ENCODE measurements at regions not wholly inside any gene's neighbourhood (a gene's known extent, or its start where the extent isn't known, plus 50 kb on each side); places are given as distances from the start of the nearest gene placed in this dataset.

GRCh38 chr6:120526576-120526975 is 807.7 kb downstream of the TBC1D32 start:
- H3K36me3 Mint-ChIP-seq (ENCODE audit: low read depth, unreplicated experiment): no peaks in the 10 kb centered on the region
- H3K4me1 Mint-ChIP-seq (ENCODE audit: unreplicated experiment): no peaks in the 10 kb centered on the region
- no peak for DNase-seq (ENCODE audit: low spot score)
- no peak overlapping the region for H3K27ac Mint-ChIP-seq (ENCODE audit: unreplicated experiment)
- H3K27me3 Mint-ChIP-seq (ENCODE audit: unreplicated experiment): peaks cover 5% of the 10 kb centered on the region
- H3K4me3 Mint-ChIP-seq (ENCODE audit: unreplicated experiment): no peak overlapping the region
- no peaks in the 10 kb centered on the region for H3K9me3 Mint-ChIP-seq (ENCODE audit: unreplicated experiment)
- TF ChIP-seq, protein P1, sequence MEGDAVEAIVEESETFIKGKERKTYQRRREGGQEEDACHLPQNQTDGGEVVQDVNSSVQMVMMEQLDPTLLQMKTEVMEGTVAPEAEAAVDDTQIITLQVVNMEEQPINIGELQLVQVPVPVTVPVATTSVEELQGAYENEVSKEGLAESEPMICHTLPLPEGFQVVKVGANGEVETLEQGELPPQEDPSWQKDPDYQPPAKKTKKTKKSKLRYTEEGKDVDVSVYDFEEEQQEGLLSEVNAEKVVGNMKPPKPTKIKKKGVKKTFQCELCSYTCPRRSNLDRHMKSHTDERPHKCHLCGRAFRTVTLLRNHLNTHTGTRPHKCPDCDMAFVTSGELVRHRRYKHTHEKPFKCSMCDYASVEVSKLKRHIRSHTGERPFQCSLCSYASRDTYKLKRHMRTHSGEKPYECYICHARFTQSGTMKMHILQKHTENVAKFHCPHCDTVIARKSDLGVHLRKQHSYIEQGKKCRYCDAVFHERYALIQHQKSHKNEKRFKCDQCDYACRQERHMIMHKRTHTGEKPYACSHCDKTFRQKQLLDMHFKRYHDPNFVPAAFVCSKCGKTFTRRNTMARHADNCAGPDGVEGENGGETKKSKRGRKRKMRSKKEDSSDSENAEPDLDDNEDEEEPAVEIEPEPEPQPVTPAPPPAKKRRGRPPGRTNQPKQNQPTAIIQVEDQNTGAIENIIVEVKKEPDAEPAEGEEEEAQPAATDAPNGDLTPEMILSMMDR (IDR thresholded peaks at IDR 0.05; ENCODE audit: unreplicated experiment): no peak

DNA sequence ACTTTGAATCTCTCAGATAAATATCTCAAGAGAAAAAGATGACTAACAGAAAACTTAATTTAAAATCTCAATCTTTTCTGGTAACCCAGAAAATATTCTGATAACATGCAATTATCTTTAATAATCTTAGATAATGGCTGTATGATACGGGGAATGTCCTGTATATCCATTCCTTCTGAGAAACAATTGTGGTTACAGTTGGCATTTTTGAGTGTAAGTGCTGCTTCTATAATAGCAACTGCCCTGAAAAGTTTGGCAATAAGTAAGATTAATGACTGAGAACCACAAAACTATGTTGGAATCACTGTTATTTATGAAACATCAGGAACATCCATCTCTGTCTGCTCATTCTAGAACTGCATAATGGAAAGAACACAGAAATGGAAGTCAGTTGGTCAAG is 819.7 kb downstream of the TBC1D32 start:
- no peak for DNase-seq (ENCODE audit: low spot score)
- Mint-ChIP-seq H3K36me3 (ENCODE audit: low read depth, unreplicated experiment) (no peaks in the 10 kb centered on the region), H3K9me3 (ENCODE audit: unreplicated experiment) (no peaks in the 10 kb centered on the region), H3K4me1 (ENCODE audit: unreplicated experiment) (no peaks in the 10 kb centered on the region), H3K4me3 (ENCODE audit: unreplicated experiment) (no peak overlapping the region), H3K27me3 (ENCODE audit: unreplicated experiment) (peaks cover 1% of the 10 kb centered on the region), H3K27ac (ENCODE audit: unreplicated experiment) (no peak overlapping the region)
- TF ChIP-seq, protein P1 (IDR thresholded peaks at IDR 0.05; ENCODE audit: unreplicated experiment): no peak

- TF ChIP-seq, protein P1 (IDR thresholded peaks at IDR 0.05; ENCODE audit: unreplicated experiment): no peak
- H3K27me3 Mint-ChIP-seq (ENCODE audit: unreplicated experiment): peaks cover 1% of the 10 kb centered on the region
- no peak overlapping the region for H3K4me3 Mint-ChIP-seq (ENCODE audit: unreplicated experiment)
- H3K4me1 Mint-ChIP-seq (ENCODE audit: unreplicated experiment): no peaks in the 10 kb centered on the region
- no peak overlapping the region for H3K27ac Mint-ChIP-seq (ENCODE audit: unreplicated experiment)
- no peaks in the 10 kb centered on the region for H3K9me3 Mint-ChIP-seq (ENCODE audit: unreplicated experiment)
- no peak for DNase-seq (ENCODE audit: low spot score)
- H3K36me3 Mint-ChIP-seq (ENCODE audit: low read depth, unreplicated experiment): no peaks in the 10 kb centered on the region
Measured at GRCh38 chr6:120511712-120512111, 822.6 kb downstream of the TBC1D32 start.

GRCh38 chr6:120498711-120499110 is 835.6 kb downstream of the TBC1D32 start:
- no peaks in the 10 kb centered on the region for H3K9me3 Mint-ChIP-seq (ENCODE audit: unreplicated experiment)
- no peak overlapping the region for H3K27ac Mint-ChIP-seq (ENCODE audit: unreplicated experiment)
- no peak overlapping the region for H3K4me3 Mint-ChIP-seq (ENCODE audit: unreplicated experiment)
- H3K36me3 Mint-ChIP-seq (ENCODE audit: low read depth, unreplicated experiment): no peaks in the 10 kb centered on the region
- H3K4me1 Mint-ChIP-seq (ENCODE audit: unreplicated experiment): no peaks in the 10 kb centered on the region
- H3K27me3 Mint-ChIP-seq (ENCODE audit: unreplicated experiment): no peaks in the 10 kb centered on the region
- TF ChIP-seq, protein P1 (IDR thresholded peaks at IDR 0.05; ENCODE audit: unreplicated experiment): no peak
- no peak for DNase-seq (ENCODE audit: low spot score)

- no peak for DNase-seq (ENCODE audit: low spot score)
- H3K4me1 Mint-ChIP-seq (ENCODE audit: unreplicated experiment): no peaks in the 10 kb centered on the region
- H3K9me3 Mint-ChIP-seq (ENCODE audit: unreplicated experiment): no peaks in the 10 kb centered on the region
- TF ChIP-seq, protein P1 (IDR thresholded peaks at IDR 0.05; ENCODE audit: unreplicated experiment): no peak
- no peak overlapping the region for H3K27ac Mint-ChIP-seq (ENCODE audit: unreplicated experiment)
- no peaks in the 10 kb centered on the region for H3K27me3 Mint-ChIP-seq (ENCODE audit: unreplicated experiment)
- no peak overlapping the region for H3K4me3 Mint-ChIP-seq (ENCODE audit: unreplicated experiment)
- no peaks in the 10 kb centered on the region for H3K36me3 Mint-ChIP-seq (ENCODE audit: low read depth, unreplicated experiment)
Measured at GRCh38 chr6:120496661-120497060, 837.6 kb downstream of the TBC1D32 start.

All from endothelial cell (in vitro differentiated cells).